Esophagus squamous epithelium (tissue), 4 donors: ENCODE measurements at regions not wholly inside any gene's neighbourhood (a gene's known extent, or its start where the extent isn't known, plus 50 kb on each side); places are given as distances from the start of the nearest gene placed in this dataset.

Experiments
- POLR2A ChIP-seq, 4 donors: fragments of 450-650 bp; IDR thresholded peaks; one replicate each; pipeline ENCODE4 v1.6.1; 2017; ENCODE audit warnings: antibody characterized with exemption in 4 of 4, mild to moderate bottlenecking in 4 of 4, moderate library complexity in 3 of 4
- TF ChIP-seq, protein P1 (sequence below), 6 experiments: fragments of 450-650 bp in 4 of 6; fragments of 200-600 bp in 2 of 6; sonication (generic) in 2 of 6; IDR thresholded peaks; one replicate each; pipeline ENCODE4 v1.5.1; 2016 to 2019; ENCODE audit warnings: antibody characterized with exemption in 6 of 6, mild to moderate bottlenecking in 4 of 6, moderate library complexity in 4 of 6

DNA sequence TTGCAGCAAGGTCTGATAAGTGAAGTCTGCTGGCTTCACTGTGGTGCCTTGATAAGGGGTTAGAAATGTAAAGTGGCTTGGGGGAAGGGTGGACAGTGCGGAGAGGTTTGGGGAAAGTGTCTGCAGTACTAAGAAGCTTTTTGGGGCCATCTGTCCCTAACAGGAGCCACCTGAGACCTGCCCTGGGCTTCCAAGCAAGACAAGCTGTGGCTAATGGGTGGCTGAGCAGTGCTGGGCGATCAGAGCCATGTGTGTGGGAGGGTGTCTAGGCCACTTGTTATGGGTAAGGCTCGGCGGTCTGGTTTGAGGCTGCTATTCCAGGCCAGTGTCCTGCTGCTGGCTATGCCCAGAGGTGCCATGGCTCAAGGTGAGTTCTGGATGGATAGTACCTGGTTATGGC lies 185.4 kb upstream of the MTMR8 start:
- TF ChIP-seq, protein P1, sequence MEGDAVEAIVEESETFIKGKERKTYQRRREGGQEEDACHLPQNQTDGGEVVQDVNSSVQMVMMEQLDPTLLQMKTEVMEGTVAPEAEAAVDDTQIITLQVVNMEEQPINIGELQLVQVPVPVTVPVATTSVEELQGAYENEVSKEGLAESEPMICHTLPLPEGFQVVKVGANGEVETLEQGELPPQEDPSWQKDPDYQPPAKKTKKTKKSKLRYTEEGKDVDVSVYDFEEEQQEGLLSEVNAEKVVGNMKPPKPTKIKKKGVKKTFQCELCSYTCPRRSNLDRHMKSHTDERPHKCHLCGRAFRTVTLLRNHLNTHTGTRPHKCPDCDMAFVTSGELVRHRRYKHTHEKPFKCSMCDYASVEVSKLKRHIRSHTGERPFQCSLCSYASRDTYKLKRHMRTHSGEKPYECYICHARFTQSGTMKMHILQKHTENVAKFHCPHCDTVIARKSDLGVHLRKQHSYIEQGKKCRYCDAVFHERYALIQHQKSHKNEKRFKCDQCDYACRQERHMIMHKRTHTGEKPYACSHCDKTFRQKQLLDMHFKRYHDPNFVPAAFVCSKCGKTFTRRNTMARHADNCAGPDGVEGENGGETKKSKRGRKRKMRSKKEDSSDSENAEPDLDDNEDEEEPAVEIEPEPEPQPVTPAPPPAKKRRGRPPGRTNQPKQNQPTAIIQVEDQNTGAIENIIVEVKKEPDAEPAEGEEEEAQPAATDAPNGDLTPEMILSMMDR (IDR thresholded peaks at IDR 0.05) = no peak
- TF ChIP-seq POLR2A (IDR thresholded peaks at IDR 0.05) = no peak
